Adrenal gland (tissue), 5 donors: ENCODE measurements at regions not wholly inside any gene's neighbourhood (a gene's known extent, or its start where the extent isn't known, plus 50 kb on each side); places are given as distances from the start of the nearest gene placed in this dataset.

ENCODE experiments used
- CTCF ChIP-seq, 6 experiments: fragments of 450-650 bp in 4 of 6; fragments of 200-600 bp in 2 of 6; sonication (generic) in 1 of 6; IDR thresholded peaks; 1 replicate in 5 of 6; 2 replicates in 1 of 6; pipeline versions ENCODE4 v1.5.1 to v1.8.0; 2016 to 2021; ENCODE audit warnings: antibody characterized with exemption in 6 of 6, mild to moderate bottlenecking in 2 of 6, moderate library complexity in 1 of 6
- POLR2A ChIP-seq, 2 donors: fragments of 450-650 bp; IDR thresholded peaks; one replicate each; pipeline ENCODE4 v1.6.1; 2017; ENCODE audit warnings: antibody characterized with exemption in 2 of 2, mild to moderate bottlenecking in 2 of 2, moderate library complexity in 1 of 2
- donor health status: DM: no; HTN: no; CAD: no.

- TF ChIP-seq CTCF (IDR thresholded peaks at IDR 0.05) (no peak), POLR2A (IDR thresholded peaks at IDR 0.05) (no peak)
Measured at GRCh38 chr12:89185181-89185580, 167.1 kb downstream of the DUSP6 start.
